BLaER1 (cell line): ENCODE measurements at regions not wholly inside any gene's neighbourhood (a gene's known extent, or its start where the extent isn't known, plus 50 kb on each side); places are given as distances from the start of the nearest gene placed in this dataset.

Experiments
- H3K27ac ChIP-seq: shearing (Covaris generic); formaldehyde crosslinking; 2 replicates; pipeline ENCODE4 v1.8.1; 2022
- H3K27me3 ChIP-seq: shearing (Covaris generic); formaldehyde crosslinking; 2 replicates; pipeline ENCODE4 v1.8.1; 2022
- H3K36me3 ChIP-seq: shearing (Covaris generic); formaldehyde crosslinking; 2 replicates; pipeline ENCODE4 v1.8.1; 2022
- H3K4me1 ChIP-seq: shearing (Covaris generic); formaldehyde crosslinking; 2 replicates; pipeline ENCODE4 v1.8.1; 2022
- H3K4me2 ChIP-seq: shearing (Covaris generic); formaldehyde crosslinking; 2 replicates; pipeline ENCODE4 v1.8.1; 2022
- H3K4me3 ChIP-seq: shearing (Covaris generic); formaldehyde crosslinking; 2 replicates; pipeline ENCODE4 v1.8.1; 2022
- H3K9ac ChIP-seq: shearing (Covaris generic); formaldehyde crosslinking; 2 replicates; pipeline ENCODE4 v1.8.1; 2022
- H3K9me3 ChIP-seq: shearing (Covaris generic); formaldehyde crosslinking; 2 replicates; pipeline ENCODE4 v1.8.1; 2022
- H4K20me1 ChIP-seq: shearing (Covaris generic); formaldehyde crosslinking; 2 replicates; pipeline ENCODE4 v1.8.1; 2022
- Cebpa-rat ChIP-seq: shearing (Covaris generic); IDR thresholded peaks from 2 replicates; pipeline ENCODE4 v1.8.1; 2022

DNA sequence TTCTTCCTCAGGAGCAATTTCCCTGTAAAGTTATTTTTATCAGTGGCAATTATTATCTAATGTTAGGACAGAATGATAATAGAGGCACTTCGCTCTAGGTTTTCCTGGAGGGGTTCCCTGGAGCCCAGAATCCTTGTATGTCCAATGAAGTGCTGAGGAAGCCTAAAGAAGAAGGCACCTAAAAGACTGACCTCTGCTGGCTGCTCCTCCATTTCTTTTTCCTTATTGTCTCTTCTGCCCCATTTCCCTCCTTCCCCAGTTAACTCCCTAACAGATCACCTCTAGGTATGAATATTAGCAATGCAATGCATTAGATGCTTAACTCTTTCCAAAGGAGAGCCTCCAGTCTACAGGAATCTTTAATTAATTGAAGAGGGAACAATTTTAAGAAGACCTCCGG, 985.4 kb downstream of the DIAPH3 start:
- Histone ChIP-seq H3K9me3 (no peaks in the 10 kb centered on the region), H3K27me3 (no peaks in the 10 kb centered on the region), H3K4me2 (no peak overlapping the region), H3K9ac (no peak overlapping the region), H3K4me1 (no peaks in the 10 kb centered on the region), H4K20me1 (no peaks in the 10 kb centered on the region), H3K36me3 (no peaks in the 10 kb centered on the region), H3K27ac (no peak overlapping the region), H3K4me3 (no peak overlapping the region)
- no peak for TF ChIP-seq Cebpa-rat

DNA sequence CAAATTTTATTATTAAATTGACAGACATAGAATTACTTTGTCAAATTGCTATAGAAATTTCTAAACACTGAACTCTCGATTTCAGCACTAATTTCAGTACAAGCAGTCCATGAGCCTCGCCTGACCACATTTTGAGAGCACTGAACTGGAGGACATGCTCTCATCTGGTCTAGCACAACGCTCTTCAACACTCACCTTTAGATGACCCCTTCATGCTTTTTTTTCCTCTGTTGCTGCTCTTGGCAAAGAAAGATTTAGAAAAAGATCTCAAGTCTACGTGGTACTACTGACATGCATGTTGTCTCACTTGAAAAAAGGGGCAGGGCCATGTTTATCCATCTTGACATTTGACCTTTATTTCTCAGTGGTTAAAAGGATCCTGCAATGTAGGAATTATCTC, 981.5 kb downstream of the DIAPH3 start:
- H3K4me2 ChIP-seq = no peak overlapping the region
- H3K27me3 ChIP-seq = no peaks in the 10 kb centered on the region
- H3K4me1 ChIP-seq = no peaks in the 10 kb centered on the region
- TF ChIP-seq Cebpa-rat = no peak
- H4K20me1 ChIP-seq = no peaks in the 10 kb centered on the region
- H3K9me3 ChIP-seq = no peaks in the 10 kb centered on the region
- no peak overlapping the region for H3K27ac ChIP-seq
- H3K9ac ChIP-seq = no peak overlapping the region
- H3K4me3 ChIP-seq = no peak overlapping the region
- no peaks in the 10 kb centered on the region for H3K36me3 ChIP-seq

GRCh38 chr13:59197397-59197796, 966.3 kb downstream of the DIAPH3 start:
- TF ChIP-seq Cebpa-rat = no peak
- Histone ChIP-seq H3K27me3 (no peaks in the 10 kb centered on the region), H3K4me1 (no peaks in the 10 kb centered on the region), H3K4me2 (no peak overlapping the region), H4K20me1 (no peaks in the 10 kb centered on the region), H3K27ac (no peak overlapping the region), H3K36me3 (no peaks in the 10 kb centered on the region), H3K9me3 (no peaks in the 10 kb centered on the region), H3K4me3 (no peak overlapping the region), H3K9ac (no peak overlapping the region)

GRCh38 chr13:59201841-59202240, 961.9 kb downstream of the DIAPH3 start:
- Histone ChIP-seq H3K36me3 (no peaks in the 10 kb centered on the region), H3K9me3 (no peaks in the 10 kb centered on the region), H3K4me2 (no peak overlapping the region), H3K27ac (no peak overlapping the region), H3K9ac (no peak overlapping the region), H3K27me3 (no peaks in the 10 kb centered on the region), H3K4me1 (no peaks in the 10 kb centered on the region), H3K4me3 (no peak overlapping the region), H4K20me1 (no peaks in the 10 kb centered on the region)
- no peak for TF ChIP-seq Cebpa-rat

DNA sequence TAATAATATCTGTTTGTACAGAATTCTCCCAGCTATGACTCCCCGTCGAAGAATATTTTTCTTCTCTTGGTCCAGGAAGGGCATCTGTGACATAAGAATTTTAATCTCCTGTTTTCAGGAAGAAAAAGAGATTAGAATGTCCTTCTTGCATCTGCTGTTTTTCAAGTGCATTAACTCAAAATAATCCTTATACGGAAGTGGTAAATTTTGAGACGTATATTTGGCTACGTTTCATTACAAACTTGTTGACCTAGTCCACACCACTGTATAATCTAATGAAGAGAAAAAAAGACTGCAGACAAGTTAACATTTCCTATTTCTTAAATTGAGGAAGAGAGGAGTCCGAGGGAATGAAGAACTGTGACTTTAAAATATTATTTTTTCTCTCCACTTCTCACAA, 959.9 kb downstream of the DIAPH3 start:
- Histone ChIP-seq H3K4me2 (no peak overlapping the region), H3K36me3 (no peaks in the 10 kb centered on the region), H3K27me3 (no peaks in the 10 kb centered on the region), H3K27ac (no peak overlapping the region), H4K20me1 (no peaks in the 10 kb centered on the region), H3K9me3 (no peaks in the 10 kb centered on the region), H3K4me1 (no peaks in the 10 kb centered on the region), H3K4me3 (no peak overlapping the region), H3K9ac (no peak overlapping the region)
- no peak for TF ChIP-seq Cebpa-rat

GRCh38 chr13:59205501-59205900, 958.2 kb downstream of the DIAPH3 start:
- H3K9ac ChIP-seq = no peak overlapping the region
- no peak overlapping the region for H3K27ac ChIP-seq
- no peaks in the 10 kb centered on the region for H3K9me3 ChIP-seq
- no peak overlapping the region for H3K4me2 ChIP-seq
- no peak overlapping the region for H3K4me3 ChIP-seq
- H3K4me1 ChIP-seq = no peaks in the 10 kb centered on the region
- H4K20me1 ChIP-seq = no peaks in the 10 kb centered on the region
- no peaks in the 10 kb centered on the region for H3K36me3 ChIP-seq
- TF ChIP-seq Cebpa-rat = no peak
- H3K27me3 ChIP-seq = no peaks in the 10 kb centered on the region

DNA sequence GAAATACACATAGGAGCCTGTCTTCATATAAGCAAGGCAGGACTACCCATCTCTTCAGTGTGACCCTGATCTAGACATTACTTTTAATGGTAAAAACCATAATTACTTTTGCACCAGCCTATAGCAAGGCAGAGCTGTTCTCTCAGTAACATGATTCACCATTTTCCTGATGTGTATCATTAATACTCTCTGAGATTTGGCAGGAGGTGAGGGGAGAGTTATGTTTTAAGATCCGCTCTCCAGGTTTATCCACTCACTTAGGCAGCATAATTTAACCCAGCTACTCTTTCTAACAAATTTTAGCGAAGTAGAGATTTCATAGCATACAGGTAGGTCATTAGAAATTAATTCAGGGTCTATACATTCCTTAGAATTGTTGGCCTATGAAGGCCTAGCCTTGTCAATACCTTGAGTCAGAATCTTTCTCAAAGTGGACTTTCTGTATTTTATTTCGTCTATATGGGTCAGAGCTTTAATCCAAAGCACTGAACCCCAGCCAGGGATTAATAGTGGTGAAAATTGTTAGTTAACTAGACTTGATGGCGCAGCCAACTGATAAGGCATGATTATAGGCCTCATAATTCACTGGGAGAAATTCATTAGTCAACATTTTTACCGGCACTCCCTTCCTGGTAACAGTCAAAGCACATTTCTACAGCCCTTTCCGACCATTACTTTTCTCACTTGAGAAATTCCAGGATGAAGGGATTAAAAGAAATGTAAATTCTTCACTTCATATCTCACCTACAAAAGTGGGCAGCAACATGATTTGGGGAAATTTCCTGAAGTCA, 955.1 kb downstream of the DIAPH3 start:
- TF ChIP-seq Cebpa-rat = no peak
- H3K4me2 ChIP-seq = no peak overlapping the region
- no peak overlapping the region for H3K4me3 ChIP-seq
- H3K9me3 ChIP-seq = no peaks in the 10 kb centered on the region
- no peak overlapping the region for H3K27ac ChIP-seq
- no peaks in the 10 kb centered on the region for H4K20me1 ChIP-seq
- no peaks in the 10 kb centered on the region for H3K36me3 ChIP-seq
- no peak overlapping the region for H3K9ac ChIP-seq
- H3K4me1 ChIP-seq = no peaks in the 10 kb centered on the region
- no peaks in the 10 kb centered on the region for H3K27me3 ChIP-seq

DNA sequence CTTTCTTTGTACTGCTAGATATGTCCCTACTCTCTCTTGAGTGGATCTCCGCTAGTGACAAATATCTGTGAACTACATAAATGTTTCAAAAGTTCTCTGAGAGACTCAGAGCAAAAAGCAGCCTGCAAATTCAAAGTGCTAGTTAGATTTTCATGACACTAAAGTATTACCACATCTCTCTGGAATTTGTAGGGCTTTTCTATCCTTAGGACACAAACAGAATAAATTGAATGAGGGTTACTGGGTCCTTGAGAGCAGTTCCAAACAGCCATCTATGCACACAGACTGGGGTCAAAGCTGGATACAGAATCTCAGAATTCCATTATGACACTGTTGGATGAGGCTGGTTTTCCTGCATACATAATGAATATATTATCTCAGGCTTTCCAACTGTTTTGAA, 953.2 kb downstream of the DIAPH3 start:
- H3K36me3 ChIP-seq = no peaks in the 10 kb centered on the region
- H3K4me2 ChIP-seq = no peak overlapping the region
- H3K9me3 ChIP-seq = no peaks in the 10 kb centered on the region
- H3K9ac ChIP-seq = no peak overlapping the region
- H3K27ac ChIP-seq = no peak overlapping the region
- no peak overlapping the region for H3K4me3 ChIP-seq
- no peak for TF ChIP-seq Cebpa-rat
- H3K27me3 ChIP-seq = no peaks in the 10 kb centered on the region
- no peaks in the 10 kb centered on the region for H3K4me1 ChIP-seq
- no peaks in the 10 kb centered on the region for H4K20me1 ChIP-seq

GRCh38 chr13:59211606-59212005, 952.1 kb downstream of the DIAPH3 start:
- Histone ChIP-seq H3K4me1 (no peaks in the 10 kb centered on the region), H3K36me3 (no peaks in the 10 kb centered on the region), H3K27ac (no peak overlapping the region), H3K4me2 (no peak overlapping the region), H3K27me3 (no peaks in the 10 kb centered on the region), H3K9me3 (no peaks in the 10 kb centered on the region), H3K4me3 (no peak overlapping the region), H3K9ac (no peak overlapping the region), H4K20me1 (no peaks in the 10 kb centered on the region)
- no peak for TF ChIP-seq Cebpa-rat

GRCh38 chr13:59229401-59229800, 934.3 kb downstream of the DIAPH3 start:
- Histone ChIP-seq H3K9ac (no peak overlapping the region), H3K9me3 (no peaks in the 10 kb centered on the region), H3K4me1 (no peaks in the 10 kb centered on the region), H4K20me1 (no peaks in the 10 kb centered on the region), H3K36me3 (no peaks in the 10 kb centered on the region), H3K4me2 (no peak overlapping the region), H3K27me3 (no peaks in the 10 kb centered on the region), H3K27ac (no peak overlapping the region), H3K4me3 (no peak overlapping the region)
- no peak for TF ChIP-seq Cebpa-rat

DNA sequence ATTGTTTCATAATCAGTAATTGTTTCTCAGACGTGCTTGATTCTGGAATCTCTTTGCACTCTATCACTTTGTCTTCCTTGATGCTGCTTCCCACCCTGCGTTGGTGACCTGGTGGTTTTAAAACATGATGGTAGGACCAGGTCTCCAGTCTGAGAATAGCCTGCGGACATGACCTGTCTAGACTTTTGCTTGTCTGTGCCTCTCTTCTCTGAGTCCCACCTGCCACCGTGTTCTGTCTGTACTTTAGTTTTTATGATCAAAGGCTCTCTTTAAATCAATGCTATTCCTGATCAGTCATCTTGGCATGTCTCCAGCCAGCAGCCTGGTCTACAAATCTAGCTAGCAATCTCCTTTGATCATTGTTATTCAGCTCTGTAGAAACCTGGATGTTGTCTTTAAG, 933.9 kb downstream of the DIAPH3 start:
- no peak overlapping the region for H3K27ac ChIP-seq
- no peak for TF ChIP-seq Cebpa-rat
- no peaks in the 10 kb centered on the region for H3K9me3 ChIP-seq
- no peaks in the 10 kb centered on the region for H3K36me3 ChIP-seq
- no peaks in the 10 kb centered on the region for H4K20me1 ChIP-seq
- H3K9ac ChIP-seq = no peak overlapping the region
- no peaks in the 10 kb centered on the region for H3K27me3 ChIP-seq
- H3K4me3 ChIP-seq = no peak overlapping the region
- no peak overlapping the region for H3K4me2 ChIP-seq
- H3K4me1 ChIP-seq = no peaks in the 10 kb centered on the region
